ENCODE measurements at regions not wholly inside any gene's neighbourhood (a gene's known extent, or its start where the extent isn't known, plus 50 kb on each side); places are given as distances from the start of the nearest gene placed in this dataset.

DNA sequence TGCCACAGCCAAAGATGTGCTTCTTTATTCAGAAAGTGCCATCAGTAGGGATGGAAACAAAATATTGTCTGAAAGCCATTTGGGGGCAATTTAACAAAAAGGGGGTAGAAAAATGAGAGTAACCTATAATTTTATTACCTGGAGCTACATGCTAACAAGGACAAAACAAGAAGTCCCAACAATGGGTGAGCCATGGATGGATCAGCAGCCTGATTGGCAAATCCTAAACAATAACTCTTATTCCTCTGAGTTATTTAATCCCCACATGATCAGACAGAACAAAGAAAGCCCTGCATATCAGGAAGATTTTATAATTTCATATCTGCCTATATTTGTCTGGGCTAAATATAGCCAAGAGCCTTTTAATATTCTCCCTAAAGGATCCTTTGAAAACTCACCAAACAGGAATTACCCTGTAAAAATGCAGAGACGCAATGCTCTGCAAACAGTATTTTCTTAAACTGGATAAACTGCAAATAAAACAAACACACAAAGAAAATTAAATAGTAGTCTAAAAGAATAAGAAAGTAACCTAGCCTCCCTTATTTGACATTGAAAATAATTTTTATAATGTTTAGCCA, 483.4 kb downstream of the ZNF608 start:
- H3K4me3 ChIP-seq (ENCODE audit: low read depth, poor library complexity, severe bottlenecking): no peak overlapping the region
- no peak for DNase-seq (ENCODE audit: low spot score in 2 of 2)
- TF ChIP-seq, protein P1, sequence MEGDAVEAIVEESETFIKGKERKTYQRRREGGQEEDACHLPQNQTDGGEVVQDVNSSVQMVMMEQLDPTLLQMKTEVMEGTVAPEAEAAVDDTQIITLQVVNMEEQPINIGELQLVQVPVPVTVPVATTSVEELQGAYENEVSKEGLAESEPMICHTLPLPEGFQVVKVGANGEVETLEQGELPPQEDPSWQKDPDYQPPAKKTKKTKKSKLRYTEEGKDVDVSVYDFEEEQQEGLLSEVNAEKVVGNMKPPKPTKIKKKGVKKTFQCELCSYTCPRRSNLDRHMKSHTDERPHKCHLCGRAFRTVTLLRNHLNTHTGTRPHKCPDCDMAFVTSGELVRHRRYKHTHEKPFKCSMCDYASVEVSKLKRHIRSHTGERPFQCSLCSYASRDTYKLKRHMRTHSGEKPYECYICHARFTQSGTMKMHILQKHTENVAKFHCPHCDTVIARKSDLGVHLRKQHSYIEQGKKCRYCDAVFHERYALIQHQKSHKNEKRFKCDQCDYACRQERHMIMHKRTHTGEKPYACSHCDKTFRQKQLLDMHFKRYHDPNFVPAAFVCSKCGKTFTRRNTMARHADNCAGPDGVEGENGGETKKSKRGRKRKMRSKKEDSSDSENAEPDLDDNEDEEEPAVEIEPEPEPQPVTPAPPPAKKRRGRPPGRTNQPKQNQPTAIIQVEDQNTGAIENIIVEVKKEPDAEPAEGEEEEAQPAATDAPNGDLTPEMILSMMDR (IDR thresholded peaks at IDR 0.05): no peak
- no peak for TF ChIP-seq POLR2A (IDR thresholded peaks at IDR 0.05)
- 31 to 57% methylated on average over 1 of the region's 1 CpG for WGBS, 2 donors
- intact Hi-C loops (cut with DNase I; ENCODE audit: low total_unique reads): no loop called here

DNA sequence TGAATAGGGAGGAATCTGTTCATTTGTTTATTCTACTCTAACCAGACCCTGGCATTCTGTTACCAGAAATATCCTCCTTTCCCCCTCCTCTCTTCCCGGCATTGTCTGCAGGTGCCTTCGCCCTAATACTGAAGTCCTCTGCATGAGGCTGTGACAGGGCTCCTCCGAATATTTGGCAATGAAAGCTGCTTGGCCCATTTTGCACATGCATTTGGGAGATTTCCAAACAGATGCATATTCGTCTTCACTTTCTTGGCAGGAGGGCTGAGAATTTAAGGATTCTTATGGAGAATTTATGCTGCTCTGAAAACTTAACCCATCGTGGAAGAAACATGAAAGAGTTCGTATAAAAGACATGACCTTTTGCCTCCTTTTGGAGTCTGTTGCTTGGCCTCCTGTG, 484.0 kb downstream of the ZNF608 start:
- no peak for TF ChIP-seq POLR2A (IDR thresholded peaks at IDR 0.05)
- TF ChIP-seq, protein P1 (IDR thresholded peaks at IDR 0.05): no peak
- H3K4me3 ChIP-seq (ENCODE audit: low read depth, poor library complexity, severe bottlenecking): no peak overlapping the region
- no peak for DNase-seq (ENCODE audit: low spot score in 2 of 2)
- intact Hi-C loops (cut with DNase I; ENCODE audit: low total_unique reads): no loop called here
- 35 to 44% methylated on average over 6 of the region's 6 CpGs for WGBS, 2 donors

DNA sequence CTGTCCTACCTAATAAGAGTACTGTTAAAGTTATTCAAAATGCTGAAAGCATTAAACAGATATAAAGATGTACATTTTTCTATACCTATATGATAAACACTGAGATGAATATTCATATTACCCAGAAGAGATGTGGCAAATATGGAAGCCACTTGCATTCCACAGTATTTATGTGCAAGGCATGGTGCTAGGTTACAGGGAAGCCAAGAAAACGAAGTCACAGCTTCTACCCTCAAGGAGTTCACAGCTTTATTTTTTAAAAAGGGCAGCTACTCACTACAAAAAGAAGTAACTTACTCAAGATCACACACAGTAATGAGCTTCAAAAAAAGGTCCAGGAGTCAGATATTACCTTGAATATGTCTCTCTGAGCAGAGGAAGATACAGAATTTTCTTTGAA, 484.6 kb downstream of the ZNF608 start:
- WGBS, 2 donors: 58 to 59% methylated on average over 1 of the region's 1 CpG

GRCh38 chr5:124260921-124261515, 485.4 kb downstream of the ZNF608 start:
- TF ChIP-seq, protein P1 (IDR thresholded peaks at IDR 0.05): no peak
- 77 to 78% methylated on average over 10 of the region's 10 CpGs for WGBS, 2 donors

More for the DNA sequence above, 484.6 kb downstream of the ZNF608 start:
- no peak for DNase-seq (ENCODE audit: low spot score in 2 of 2)
- intact Hi-C loops (cut with DNase I; ENCODE audit: low total_unique reads): no loop called here
- H3K4me3 ChIP-seq (ENCODE audit: low read depth, poor library complexity, severe bottlenecking): no peak overlapping the region
- TF ChIP-seq POLR2A (IDR thresholded peaks at IDR 0.05): no peak
- TF ChIP-seq, protein P1 (IDR thresholded peaks at IDR 0.05): no peak

GRCh38 chr5:124259017-124259416, 487.4 kb downstream of the ZNF608 start:
- TF ChIP-seq POLR2A (IDR thresholded peaks at IDR 0.05): no peak
- TF ChIP-seq, protein P1 (IDR thresholded peaks at IDR 0.05): no peak
- DNase-seq (ENCODE audit: low spot score in 2 of 2): no peak
- H3K4me3 ChIP-seq (ENCODE audit: low read depth, poor library complexity, severe bottlenecking): no peak overlapping the region
- intact Hi-C loops (cut with DNase I; ENCODE audit: low total_unique reads): no loop called here
- 85 to 91% methylated on average over 4 of the region's 4 CpGs for whole genome bisulfite sequencing, 2 donors

More at GRCh38 chr5:124260921-124261515, 485.4 kb downstream of the ZNF608 start:
- DNase-seq (ENCODE audit: low spot score in 2 of 2): no peak
- no peak overlapping the region for H3K4me3 ChIP-seq (ENCODE audit: low read depth, poor library complexity, severe bottlenecking)
- intact Hi-C loops (cut with DNase I; ENCODE audit: low total_unique reads): no loop called here

DNA sequence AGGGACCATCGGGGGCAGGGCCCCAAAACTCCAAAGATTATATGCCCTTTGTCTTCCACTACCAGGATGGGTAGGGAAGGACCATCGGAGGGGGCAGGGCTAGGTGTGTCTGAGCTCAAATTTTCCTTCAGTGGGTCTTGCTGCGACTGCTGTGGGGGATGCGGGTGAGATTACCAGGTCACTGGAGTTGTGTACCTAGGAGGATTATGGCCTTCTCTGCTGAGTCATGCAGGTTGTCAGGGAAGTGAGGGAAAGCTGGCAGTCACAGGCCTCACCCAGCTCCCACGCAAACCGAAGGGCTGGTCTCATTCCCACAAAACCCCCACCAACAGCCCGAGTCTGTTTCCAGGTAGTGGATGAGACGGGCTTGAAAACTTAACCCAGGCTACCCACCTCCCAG, 489.4 kb downstream of the ZNF608 start:
- intact Hi-C loops (cut with DNase I; ENCODE audit: low total_unique reads): no loop called here
- TF ChIP-seq, protein P1 (IDR thresholded peaks at IDR 0.05): no peak
- TF ChIP-seq POLR2A (IDR thresholded peaks at IDR 0.05): no peak
- 92 to 96% methylated on average over 8 of the region's 8 CpGs for WGBS, 2 donors
- H3K4me3 ChIP-seq (ENCODE audit: low read depth, poor library complexity, severe bottlenecking): no peak overlapping the region
- no peak for DNase-seq (ENCODE audit: low spot score in 2 of 2)

All from lower leg skin (tissue), 4 donors.